Esophagus squamous epithelium (tissue), 4 donors: ENCODE measurements at regions not wholly inside any gene's neighbourhood (a gene's known extent, or its start where the extent isn't known, plus 50 kb on each side); places are given as distances from the start of the nearest gene placed in this dataset.

ENCODE experiments used
- CTCF ChIP-seq, 6 experiments: fragments of 450-650 bp in 4 of 6; fragments of 200-600 bp in 2 of 6; sonication (generic) in 2 of 6; IDR thresholded peaks; one replicate each; pipeline ENCODE4 v1.5.1; 2016 to 2019; ENCODE audit warnings: antibody characterized with exemption in 6 of 6, mild to moderate bottlenecking in 4 of 6, moderate library complexity in 4 of 6
- POLR2A ChIP-seq, 4 donors: fragments of 450-650 bp; IDR thresholded peaks; one replicate each; pipeline ENCODE4 v1.6.1; 2017; ENCODE audit warnings: antibody characterized with exemption in 4 of 4, mild to moderate bottlenecking in 4 of 4, moderate library complexity in 3 of 4

GRCh38 chr10:4541292-4541691 is 284.7 kb upstream of the AKR1E2 start:
- TF ChIP-seq POLR2A (IDR thresholded peaks at IDR 0.05) = no peak
- TF ChIP-seq CTCF (IDR thresholded peaks at IDR 0.05) = peak in 4 of 6 experiments; percentile 5 to 44 (median 22)
